Fibroblast of villous mesenchyme (primary cell): ENCODE measurements at regions not wholly inside any gene's neighbourhood (a gene's known extent, or its start where the extent isn't known, plus 50 kb on each side); places are given as distances from the start of the nearest gene placed in this dataset.
A peak's percentile ranks its signal among the peaks of the same experiment; 100 is the strongest.

Source experiments
- DNase-seq: peaks from one replicate; pipeline ENCODE4 v3.0.0-alpha.2; 2010; ENCODE audit warnings: low read depth
- H3K4me3 ChIP-seq: 2 replicates; pipeline ENCODE4 v1.5.1; 2011; ENCODE audit warnings: low read depth, mild to moderate bottlenecking, low read length
- CTCF ChIP-seq: IDR thresholded peaks from 2 replicates; pipeline ENCODE4 v1.5.1; 2012; ENCODE audit warnings: low read depth, mild to moderate bottlenecking, low read length; ENCODE audit not compliant: insufficient read depth

GRCh38 chr9:30972654-30973053, 1411.8 kb upstream of the ACO1 start:
- no peak for TF ChIP-seq CTCF
- no peak overlapping the region for H3K4me3 ChIP-seq
- no peak for DNase-seq

GRCh38 chr9:30977965-30978364, 1406.5 kb upstream of the ACO1 start:
- no peak for DNase-seq
- TF ChIP-seq CTCF = no peak
- no peak overlapping the region for H3K4me3 ChIP-seq

- H3K4me3 ChIP-seq = no peak overlapping the region
These were observed 1402.1 kb upstream of the ACO1 start for GRCh38 chr9:30982301-30982700.

DNA sequence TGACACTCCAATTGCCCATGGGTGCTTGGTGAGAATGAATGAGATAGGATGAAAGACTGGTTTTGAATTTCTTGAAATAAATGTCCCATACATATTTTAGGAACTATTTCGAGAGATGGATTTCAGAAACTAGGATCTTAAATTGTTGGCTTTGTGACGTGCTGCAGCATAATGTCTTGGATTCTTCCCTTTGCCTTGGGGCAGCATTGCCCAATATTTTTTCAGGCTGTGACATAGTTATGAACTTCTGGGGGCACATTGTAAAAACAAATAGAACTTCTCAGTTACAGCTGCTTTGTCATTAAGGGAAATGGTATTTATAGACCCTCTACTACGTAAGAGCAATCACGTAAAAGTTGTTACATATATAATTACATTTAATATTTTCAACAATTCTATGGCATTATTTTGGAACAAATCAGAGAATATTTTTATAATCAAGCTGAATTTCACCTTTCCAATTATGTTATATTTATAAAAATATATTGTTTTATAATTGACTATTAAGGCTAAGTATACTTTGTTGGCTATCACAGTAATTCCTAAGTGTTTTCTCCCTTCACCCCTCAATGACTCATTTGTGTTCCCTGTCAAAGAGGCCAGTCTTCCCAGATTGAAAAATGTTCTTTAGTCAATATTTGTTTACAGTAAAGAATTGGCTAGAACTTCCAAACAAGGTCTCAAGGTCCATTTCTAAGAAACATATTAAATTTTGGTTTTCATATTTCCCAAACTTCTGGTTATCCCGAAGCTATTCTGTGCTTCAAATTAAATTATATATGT, 1388.3 kb upstream of the ACO1 start:
- peak; percentile 5 for DNase-seq
- TF ChIP-seq CTCF = no peak
- H3K4me3 ChIP-seq = no peak overlapping the region

More at GRCh38 chr9:30982301-30982700, 1402.1 kb upstream of the ACO1 start:
- no peak for TF ChIP-seq CTCF
- no peak for DNase-seq

GRCh38 chr9:30996761-30997160, 1387.7 kb upstream of the ACO1 start:
- no peak for DNase-seq
- no peak overlapping the region for H3K4me3 ChIP-seq
- no peak for TF ChIP-seq CTCF

DNA sequence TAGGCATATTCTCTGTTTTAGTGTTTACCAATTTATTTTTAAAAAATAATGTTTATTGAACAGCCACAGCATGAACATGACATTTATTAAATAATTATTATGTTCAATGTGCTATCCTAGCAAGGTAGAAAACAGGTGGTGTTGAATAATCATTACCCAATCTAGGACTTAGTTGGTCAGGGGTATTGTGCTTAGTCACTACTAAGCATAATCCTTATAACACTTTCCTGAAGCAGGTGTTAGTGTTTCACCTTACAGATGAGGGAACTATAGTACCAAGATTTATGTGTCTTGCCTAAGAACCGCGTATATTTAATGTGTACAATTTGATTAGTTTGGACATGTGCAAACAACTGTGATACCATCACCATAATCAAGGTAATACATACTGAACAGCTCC, 1387.2 kb upstream of the ACO1 start:
- H3K4me3 ChIP-seq = no peak overlapping the region
- no peak for TF ChIP-seq CTCF
- DNase-seq = no peak
